GM12878 (cell line): ENCODE measurements at regions not wholly inside any gene's neighbourhood (a gene's known extent, or its start where the extent isn't known, plus 50 kb on each side); places are given as distances from the start of the nearest gene placed in this dataset.

ENCODE experiments used
- ATAC-seq: fragments of 200-7000 bp; cut with Tn5 transposase; 3 replicates; pipeline ENCODE4 v1.9.1; 2020; ENCODE audit warnings: mild to moderate bottlenecking, moderate library complexity
- BruUV-seq: library from RNA; stranded (reverse); fragments of 400-500 nt; replicated peaks from 2 replicates; lab custom pipeline; 2021; lab: Mats Ljungman, UMichigan
- CTCF ChIA-PET: fragments of 300-600 bp; sonication (Branson Sonifier 250); formaldehyde crosslinking; extraction: SDS; loops from one replicate; lab custom pipeline; 2021; ENCODE audit warnings: inconsistent platforms; lab: Yijun Ruan, JAX
- POLR2A ChIA-PET: fragments of 350-600 bp; formaldehyde crosslinking; extraction: SDS; loops from one replicate; lab custom pipeline; 2021; ENCODE audit warnings: inconsistent platforms; lab: Charles Lee
- RAD21 ChIA-PET: fragments of 300-600 bp; sonication (Branson Sonifier 250); formaldehyde crosslinking; loops from one replicate; lab custom pipeline; 2023; ENCODE audit warnings: antibody characterized with exemption; ENCODE audit not compliant: unreplicated experiment; lab: Charles Lee
- SMC1A ChIA-PET: fragments of 300-600 bp; sonication (Branson Sonifier 250); formaldehyde crosslinking; loops from one replicate; lab custom pipeline; 2023; ENCODE audit not compliant: unreplicated experiment, uncharacterized antibody; lab: Charles Lee
- DNase-seq: peaks from one replicate; pipeline ENCODE4 v3.0.0-alpha.2; 2011; ENCODE audit warnings: low read depth, low spot score
- FAIRE-seq: peaks from 3 replicates; lab custom pipeline; 2011; peaks lifted over from hg19 to GRCh38; lab: Jason Lieb, UNC
- H2AFZ ChIP-seq: 2 replicates; pipeline ENCODE4 v1.6.0; 2011; ENCODE audit warnings: low read depth, low read length, control low read depth; ENCODE audit not compliant: control insufficient read depth
- H3K27ac ChIP-seq: 2 replicates; pipeline ENCODE4 v1.5.1; 2011; ENCODE audit warnings: control low read depth; ENCODE audit not compliant: control insufficient read depth, insufficient read depth
- H3K27me3 ChIP-seq, 2 experiments: replicated peaks in 1 of 2; 2 replicates each; pipeline versions ENCODE4 v1.6.0 to v1.6.1; 2011; ENCODE audit warnings: low read length in 1 of 2; ENCODE audit not compliant: control insufficient read depth in 2 of 2, insufficient read depth in 2 of 2
- H3K36me3 ChIP-seq, 2 experiments: 2 replicates each; pipeline ENCODE4 v1.5.1; 2011; ENCODE audit warnings: low read length in 1 of 2; ENCODE audit not compliant: control insufficient read depth in 2 of 2, insufficient read depth in 2 of 2
- H3K4me1 ChIP-seq: 2 replicates; pipeline ENCODE4 v1.6.1; 2011; ENCODE audit warnings: mild to moderate bottlenecking, low read length, moderate library complexity, mixed read lengths; ENCODE audit not compliant: control insufficient read depth, insufficient read depth
- H3K4me2 ChIP-seq: 2 replicates; pipeline ENCODE4 v1.6.0; 2011; ENCODE audit warnings: control low read depth; ENCODE audit not compliant: control insufficient read depth, insufficient read depth
- H3K4me3 ChIP-seq: fragments of 200-600 bp; sonication (generic); 2 replicates; pipeline ENCODE4 v1.5.1; 2016
- H3K79me2 ChIP-seq: 2 replicates; pipeline ENCODE4 v1.6.0; 2011; ENCODE audit warnings: low read length; ENCODE audit not compliant: control insufficient read depth, insufficient read depth
- H3K9ac ChIP-seq: 2 replicates; pipeline ENCODE4 v1.8.0; 2011; ENCODE audit warnings: low read length, control low read depth, mixed read lengths; ENCODE audit not compliant: control insufficient read depth, insufficient read depth
- H3K9me3 ChIP-seq: replicated peaks from 3 replicates; pipeline ENCODE4 v1.5.1; 2011; ENCODE audit warnings: mild to moderate bottlenecking, low read length; ENCODE audit not compliant: control insufficient read depth, insufficient read depth
- H4K20me1 ChIP-seq: 2 replicates; pipeline ENCODE4 v1.6.0; 2011; ENCODE audit not compliant: control insufficient read depth, insufficient read depth
- CBX3 ChIP-seq: fragments of 200-600 bp; sonication (generic); IDR thresholded peaks from 2 replicates; pipeline ENCODE4 v1.6.1; 2016; ENCODE audit warnings: low read depth, borderline replicate concordance
- CBX5 ChIP-seq: sonication (generic); IDR thresholded peaks from 2 replicates; pipeline ENCODE4 v1.6.1; 2016; ENCODE audit warnings: low read depth, moderate library complexity, mild to moderate bottlenecking, inconsistent platforms
- CHD1 ChIP-seq: IDR thresholded peaks from 2 replicates; pipeline ENCODE4 v1.6.1; 2012; ENCODE audit warnings: low read depth, low read length, improper control_type of control experiment
- IKZF2 ChIP-seq, 2 experiments: fragments of 450-650 bp; IDR thresholded peaks; 2 replicates each; pipeline ENCODE4 v1.6.1; 2017; ENCODE audit warnings: mild to moderate bottlenecking in 2 of 2, moderate library complexity in 2 of 2
- POLR2AphosphoS5 ChIP-seq: IDR thresholded peaks from 2 replicates; pipeline ENCODE4 v1.6.1; 2011; ENCODE audit warnings: mild to moderate bottlenecking, low read length, inconsistent platforms
- SP1 ChIP-seq: IDR thresholded peaks from one replicate; pipeline ENCODE4 v1.6.1; 2011; ENCODE audit warnings: low read depth, low read length
- YBX1 ChIP-seq: fragments of 450-650 bp; IDR thresholded peaks from 2 replicates; pipeline ENCODE4 v1.6.1; 2016; ENCODE audit warnings: antibody characterized with exemption
- WGBS: methylation state at CpG from one replicate; pipeline ENCODE4 v1.1.6; 2016; ENCODE audit warnings: low lambda C conversion rate; ENCODE audit not compliant: insufficient replicate concordance, insufficient coverage; ENCODE audit errors: missing lambda C conversion rate; 5-methylcytosine and 5-hydroxymethylcytosine counted together
- in situ Hi-C: fragments of 300-500 bp; cut with MboI; formaldehyde crosslinking; loops from 9 replicates; pipeline ENCODE4 v1.14.3; 2018; ENCODE audit warnings: mixed read lengths
- intact Hi-C: fragments of 100-400 bp; cut with micrococcal nuclease; formaldehyde crosslinking; loops from one replicate; pipeline ENCODE4 v1.14.2; 2022; ENCODE audit not compliant: unreplicated experiment
- TF ChIP-seq, protein P1 (sequence below): IDR thresholded peaks from 2 replicates; pipeline ENCODE4 v1.6.1; 2012; ENCODE audit warnings: improper control_type of control experiment, low read depth, low read length; ENCODE audit not compliant: insufficient replicate concordance
- TF ChIP-seq, protein P2 (sequence below): IDR thresholded peaks from 2 replicates; pipeline ENCODE4 v1.6.1; 2011; ENCODE audit warnings: low read depth, low read length, improper control_type of control experiment, borderline replicate concordance
- TF ChIP-seq, protein P3 (sequence below): fragments of 150-350 bp; IDR thresholded peaks from 2 replicates; pipeline ENCODE4 v1.6.1; 2016; ENCODE audit warnings: low read depth, low read length

DNA sequence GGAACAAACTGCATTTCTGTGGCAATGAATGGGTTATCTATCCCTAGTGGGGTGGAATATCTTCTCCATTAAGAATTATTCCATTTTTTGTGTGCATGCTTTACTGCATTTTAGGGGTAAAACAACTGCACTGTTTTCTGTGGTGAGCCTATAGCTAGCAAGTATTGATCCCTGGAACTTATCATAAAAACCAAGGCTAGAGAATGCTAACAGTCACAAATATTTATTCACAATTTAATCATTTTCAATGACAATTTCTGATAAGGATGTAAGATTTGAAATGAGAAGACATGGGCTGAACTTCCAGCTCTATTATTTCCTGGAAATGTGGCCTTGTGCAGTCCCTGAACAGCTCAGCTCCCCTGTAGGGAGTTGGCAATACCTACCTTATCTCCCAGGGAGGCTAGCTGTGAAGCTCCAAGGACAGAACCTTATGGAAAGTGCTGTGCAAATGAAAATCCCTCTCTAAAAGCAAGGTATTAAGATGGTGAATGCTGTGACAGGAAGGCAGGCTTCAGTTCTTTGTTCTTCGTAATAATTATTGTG lies 51.5 kb upstream of the FAM216B start:
- CTCF ChIA-PET, result no interaction called here
- 100% methylated on average over 1 of the region's 1 CpG for WGBS

More for the DNA sequence above, 51.5 kb upstream of the FAM216B start:
- no TSS peak for BruUV-seq
- Histone ChIP-seq H3K4me3 (no peak overlapping the region), H3K9me3 (no peaks in the 10 kb centered on the region; the same call in 2 of the 3 replicates), H3K79me2 (no peaks in the 10 kb centered on the region), H3K4me1 (no peaks in the 10 kb centered on the region), H3K9ac (no peak overlapping the region), H3K27me3 (peaks cover 0 to 3% of the 10 kb centered on the region in 2 experiments; a peak in 1 of 4 replicates), H2AFZ (no peak overlapping the region), H3K4me2 (no peak overlapping the region), H3K27ac (no peak overlapping the region), H3K36me3 (no peaks in the 10 kb centered on the region), H4K20me1 (no peaks in the 10 kb centered on the region)
- intact Hi-C loops (no loop called here), in situ Hi-C loops (no loop called here)
- ATAC-seq, result no peak
- DNase-seq, result no peak
- no peak for FAIRE-seq
- SMC1A ChIA-PET, result interaction anchor here (0.9 to 1.3 kb wide), 3 partner anchors 8 to 13 kb away, joined by 3 to 5 read pairs (median 3); no protein-coding TSS in a partner anchor
- RAD21 ChIA-PET, result no interaction called here
- POLR2A ChIA-PET, result interaction anchor here (0.7 kb wide), 1 partner anchor 148 kb away, joined by 3 read pairs; no protein-coding TSS in a partner anchor
- TF ChIP-seq IKZF2 (IDR thresholded peaks at IDR 0.05) (no peak), CBX5 (no peak), POLR2AphosphoS5 (no peak), SP1 (no peak), CBX3 (no peak), YBX1 (no peak), CHD1 (no peak)
- TF ChIP-seq, protein P1, sequence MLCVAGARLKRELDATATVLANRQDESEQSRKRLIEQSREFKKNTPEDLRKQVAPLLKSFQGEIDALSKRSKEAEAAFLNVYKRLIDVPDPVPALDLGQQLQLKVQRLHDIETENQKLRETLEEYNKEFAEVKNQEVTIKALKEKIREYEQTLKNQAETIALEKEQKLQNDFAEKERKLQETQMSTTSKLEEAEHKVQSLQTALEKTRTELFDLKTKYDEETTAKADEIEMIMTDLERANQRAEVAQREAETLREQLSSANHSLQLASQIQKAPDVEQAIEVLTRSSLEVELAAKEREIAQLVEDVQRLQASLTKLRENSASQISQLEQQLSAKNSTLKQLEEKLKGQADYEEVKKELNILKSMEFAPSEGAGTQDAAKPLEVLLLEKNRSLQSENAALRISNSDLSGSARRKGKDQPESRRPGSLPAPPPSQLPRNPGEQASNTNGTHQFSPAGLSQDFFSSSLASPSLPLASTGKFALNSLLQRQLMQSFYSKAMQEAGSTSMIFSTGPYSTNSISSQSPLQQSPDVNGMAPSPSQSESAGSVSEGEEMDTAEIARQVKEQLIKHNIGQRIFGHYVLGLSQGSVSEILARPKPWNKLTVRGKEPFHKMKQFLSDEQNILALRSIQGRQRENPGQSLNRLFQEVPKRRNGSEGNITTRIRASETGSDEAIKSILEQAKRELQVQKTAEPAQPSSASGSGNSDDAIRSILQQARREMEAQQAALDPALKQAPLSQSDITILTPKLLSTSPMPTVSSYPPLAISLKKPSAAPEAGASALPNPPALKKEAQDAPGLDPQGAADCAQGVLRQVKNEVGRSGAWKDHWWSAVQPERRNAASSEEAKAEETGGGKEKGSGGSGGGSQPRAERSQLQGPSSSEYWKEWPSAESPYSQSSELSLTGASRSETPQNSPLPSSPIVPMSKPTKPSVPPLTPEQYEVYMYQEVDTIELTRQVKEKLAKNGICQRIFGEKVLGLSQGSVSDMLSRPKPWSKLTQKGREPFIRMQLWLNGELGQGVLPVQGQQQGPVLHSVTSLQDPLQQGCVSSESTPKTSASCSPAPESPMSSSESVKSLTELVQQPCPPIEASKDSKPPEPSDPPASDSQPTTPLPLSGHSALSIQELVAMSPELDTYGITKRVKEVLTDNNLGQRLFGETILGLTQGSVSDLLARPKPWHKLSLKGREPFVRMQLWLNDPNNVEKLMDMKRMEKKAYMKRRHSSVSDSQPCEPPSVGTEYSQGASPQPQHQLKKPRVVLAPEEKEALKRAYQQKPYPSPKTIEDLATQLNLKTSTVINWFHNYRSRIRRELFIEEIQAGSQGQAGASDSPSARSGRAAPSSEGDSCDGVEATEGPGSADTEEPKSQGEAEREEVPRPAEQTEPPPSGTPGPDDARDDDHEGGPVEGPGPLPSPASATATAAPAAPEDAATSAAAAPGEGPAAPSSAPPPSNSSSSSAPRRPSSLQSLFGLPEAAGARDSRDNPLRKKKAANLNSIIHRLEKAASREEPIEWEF, result no peak
- TF ChIP-seq, protein P2, sequence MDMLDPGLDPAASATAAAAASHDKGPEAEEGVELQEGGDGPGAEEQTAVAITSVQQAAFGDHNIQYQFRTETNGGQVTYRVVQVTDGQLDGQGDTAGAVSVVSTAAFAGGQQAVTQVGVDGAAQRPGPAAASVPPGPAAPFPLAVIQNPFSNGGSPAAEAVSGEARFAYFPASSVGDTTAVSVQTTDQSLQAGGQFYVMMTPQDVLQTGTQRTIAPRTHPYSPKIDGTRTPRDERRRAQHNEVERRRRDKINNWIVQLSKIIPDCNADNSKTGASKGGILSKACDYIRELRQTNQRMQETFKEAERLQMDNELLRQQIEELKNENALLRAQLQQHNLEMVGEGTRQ, result no peak
- TF ChIP-seq, protein P3, sequence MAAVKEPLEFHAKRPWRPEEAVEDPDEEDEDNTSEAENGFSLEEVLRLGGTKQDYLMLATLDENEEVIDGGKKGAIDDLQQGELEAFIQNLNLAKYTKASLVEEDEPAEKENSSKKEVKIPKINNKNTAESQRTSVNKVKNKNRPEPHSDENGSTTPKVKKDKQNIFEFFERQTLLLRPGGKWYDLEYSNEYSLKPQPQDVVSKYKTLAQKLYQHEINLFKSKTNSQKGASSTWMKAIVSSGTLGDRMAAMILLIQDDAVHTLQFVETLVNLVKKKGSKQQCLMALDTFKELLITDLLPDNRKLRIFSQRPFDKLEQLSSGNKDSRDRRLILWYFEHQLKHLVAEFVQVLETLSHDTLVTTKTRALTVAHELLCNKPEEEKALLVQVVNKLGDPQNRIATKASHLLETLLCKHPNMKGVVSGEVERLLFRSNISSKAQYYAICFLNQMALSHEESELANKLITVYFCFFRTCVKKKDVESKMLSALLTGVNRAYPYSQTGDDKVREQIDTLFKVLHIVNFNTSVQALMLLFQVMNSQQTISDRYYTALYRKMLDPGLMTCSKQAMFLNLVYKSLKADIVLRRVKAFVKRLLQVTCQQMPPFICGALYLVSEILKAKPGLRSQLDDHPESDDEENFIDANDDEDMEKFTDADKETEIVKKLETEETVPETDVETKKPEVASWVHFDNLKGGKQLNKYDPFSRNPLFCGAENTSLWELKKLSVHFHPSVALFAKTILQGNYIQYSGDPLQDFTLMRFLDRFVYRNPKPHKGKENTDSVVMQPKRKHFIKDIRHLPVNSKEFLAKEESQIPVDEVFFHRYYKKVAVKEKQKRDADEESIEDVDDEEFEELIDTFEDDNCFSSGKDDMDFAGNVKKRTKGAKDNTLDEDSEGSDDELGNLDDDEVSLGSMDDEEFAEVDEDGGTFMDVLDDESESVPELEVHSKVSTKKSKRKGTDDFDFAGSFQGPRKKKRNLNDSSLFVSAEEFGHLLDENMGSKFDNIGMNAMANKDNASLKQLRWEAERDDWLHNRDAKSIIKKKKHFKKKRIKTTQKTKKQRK, result no peak
